ENCODE measurements at regions not wholly inside any gene's neighbourhood (a gene's known extent, or its start where the extent isn't known, plus 50 kb on each side); places are given as distances from the start of the nearest gene placed in this dataset.

- no peak for TF ChIP-seq CTCF (IDR thresholded peaks at IDR 0.05; ENCODE audit: insufficient read depth, low read length, severe bottlenecking)
- no peak for FAIRE-seq
Measured at GRCh38 chr15:29457729-29458128, 188.1 kb upstream of the NSMCE3 start.

DNA sequence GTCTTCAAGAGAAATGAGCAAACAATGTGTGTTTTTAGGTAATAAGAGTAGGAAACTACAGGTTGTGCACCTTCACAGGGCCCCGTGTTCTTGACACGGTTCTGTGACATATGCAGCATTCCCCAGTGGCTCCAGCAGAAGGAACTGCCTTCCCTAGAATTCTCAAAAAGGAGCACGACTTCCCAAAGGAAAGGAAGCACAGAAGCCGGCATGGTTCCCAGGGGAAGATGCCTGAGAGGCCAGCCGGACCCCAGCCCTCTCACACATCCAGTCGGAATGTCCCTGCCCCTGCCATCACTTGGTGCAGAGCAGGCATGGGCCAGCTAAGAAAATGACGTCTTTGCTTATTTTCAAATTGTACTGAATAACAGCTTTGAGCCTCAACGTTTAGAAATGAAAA, 187.3 kb upstream of the NSMCE3 start:
- Histone ChIP-seq H3K36me3 (ENCODE audit: control insufficient read depth, insufficient read depth, low read length) (no peaks in the 10 kb centered on the region), H3K27me3 (ENCODE audit: control insufficient read depth, insufficient read depth, low read length) (no peaks in the 10 kb centered on the region), H3K4me3 (ENCODE audit: low read depth, low read length) (no peak overlapping the region)
- no peak for TF ChIP-seq CTCF (IDR thresholded peaks at IDR 0.05; ENCODE audit: insufficient read depth, low read length, severe bottlenecking)
- no peak for DNase-seq (ENCODE audit: low read depth)
- no peak for FAIRE-seq

More at GRCh38 chr15:29457729-29458128, 188.1 kb upstream of the NSMCE3 start:
- no peak for DNase-seq (ENCODE audit: low read depth)
- no peaks in the 10 kb centered on the region for H3K27me3 ChIP-seq (ENCODE audit: control insufficient read depth, insufficient read depth, low read length)
- no peaks in the 10 kb centered on the region for H3K36me3 ChIP-seq (ENCODE audit: control insufficient read depth, insufficient read depth, low read length)
- no peak overlapping the region for H3K4me3 ChIP-seq (ENCODE audit: low read depth, low read length)

DNA sequence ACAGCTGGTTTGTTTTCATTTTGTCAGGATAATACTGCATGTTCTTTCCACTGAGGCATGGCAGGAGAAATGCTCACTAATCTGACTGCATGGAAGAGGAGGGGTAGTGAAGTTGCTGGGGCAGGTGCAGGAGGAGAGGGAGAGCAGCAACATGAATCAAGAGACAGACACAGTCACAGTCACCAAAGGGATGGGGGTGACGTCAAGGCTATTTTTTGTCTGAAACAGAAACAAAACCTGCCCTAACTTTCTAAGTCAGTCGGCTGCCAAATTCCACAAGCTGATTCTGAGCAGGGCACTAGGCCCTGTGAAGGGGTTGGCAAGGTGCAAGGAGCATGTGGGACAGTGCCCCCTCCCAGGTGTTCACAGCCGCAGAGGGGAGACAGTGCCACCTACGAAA, 186.6 kb upstream of the NSMCE3 start:
- Histone ChIP-seq H3K36me3 (ENCODE audit: control insufficient read depth, insufficient read depth, low read length) (no peaks in the 10 kb centered on the region), H3K4me3 (ENCODE audit: low read depth, low read length) (no peak overlapping the region), H3K27me3 (ENCODE audit: control insufficient read depth, insufficient read depth, low read length) (no peaks in the 10 kb centered on the region)
- no peak for DNase-seq (ENCODE audit: low read depth)
- no peak for FAIRE-seq
- no peak for TF ChIP-seq CTCF (IDR thresholded peaks at IDR 0.05; ENCODE audit: insufficient read depth, low read length, severe bottlenecking)

DNA sequence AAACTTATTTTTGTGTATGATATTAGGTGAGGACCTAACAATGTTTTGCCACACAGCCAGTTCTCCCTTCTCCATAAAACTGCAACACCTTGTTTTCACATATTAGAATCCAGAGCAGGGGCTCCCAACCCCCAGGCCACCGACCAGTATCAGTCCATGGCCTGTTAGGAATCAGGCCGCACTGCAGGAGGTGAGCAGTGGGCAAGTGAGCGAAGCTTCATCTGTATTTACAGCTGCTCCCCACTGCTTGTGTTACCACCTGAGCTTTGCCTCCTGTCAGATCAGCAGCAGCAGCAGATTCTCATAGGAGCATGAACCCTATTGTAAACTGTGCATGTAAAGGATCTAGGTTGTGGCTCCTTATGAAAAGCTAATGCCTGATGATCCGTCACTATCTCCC, 185.9 kb upstream of the NSMCE3 start:
- no peaks in the 10 kb centered on the region for H3K27me3 ChIP-seq (ENCODE audit: control insufficient read depth, insufficient read depth, low read length)
- no peak overlapping the region for H3K4me3 ChIP-seq (ENCODE audit: low read depth, low read length)
- TF ChIP-seq CTCF (IDR thresholded peaks at IDR 0.05; ENCODE audit: insufficient read depth, low read length, severe bottlenecking) = no peak
- no peaks in the 10 kb centered on the region for H3K36me3 ChIP-seq (ENCODE audit: control insufficient read depth, insufficient read depth, low read length)
- FAIRE-seq (no peak), DNase-seq (ENCODE audit: low read depth) (no peak)

DNA sequence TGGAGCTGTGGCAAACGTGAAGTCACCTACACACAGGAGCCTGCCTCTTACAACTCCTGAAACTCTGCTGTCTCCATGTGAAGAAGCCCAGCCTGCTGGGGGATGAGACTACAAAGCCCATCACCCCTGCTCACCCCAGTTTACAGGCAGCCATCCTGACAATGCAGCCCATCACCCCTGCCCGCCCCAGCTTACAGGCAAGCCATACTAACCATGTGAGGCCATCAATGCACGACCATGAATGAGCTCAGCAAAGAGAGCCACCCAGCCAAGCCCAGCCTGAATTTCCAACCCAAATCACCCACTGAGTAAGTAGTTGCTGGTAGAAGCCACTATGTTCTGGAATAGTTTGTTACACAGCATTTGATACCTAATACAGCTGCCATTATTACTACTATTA, 185.4 kb upstream of the NSMCE3 start:
- Histone ChIP-seq H3K27me3 (ENCODE audit: control insufficient read depth, insufficient read depth, low read length) (no peaks in the 10 kb centered on the region), H3K4me3 (ENCODE audit: low read depth, low read length) (no peak overlapping the region), H3K36me3 (ENCODE audit: control insufficient read depth, insufficient read depth, low read length) (no peaks in the 10 kb centered on the region)
- FAIRE-seq (no peak), DNase-seq (ENCODE audit: low read depth) (no peak)
- no peak for TF ChIP-seq CTCF (IDR thresholded peaks at IDR 0.05; ENCODE audit: insufficient read depth, low read length, severe bottlenecking)

DNA sequence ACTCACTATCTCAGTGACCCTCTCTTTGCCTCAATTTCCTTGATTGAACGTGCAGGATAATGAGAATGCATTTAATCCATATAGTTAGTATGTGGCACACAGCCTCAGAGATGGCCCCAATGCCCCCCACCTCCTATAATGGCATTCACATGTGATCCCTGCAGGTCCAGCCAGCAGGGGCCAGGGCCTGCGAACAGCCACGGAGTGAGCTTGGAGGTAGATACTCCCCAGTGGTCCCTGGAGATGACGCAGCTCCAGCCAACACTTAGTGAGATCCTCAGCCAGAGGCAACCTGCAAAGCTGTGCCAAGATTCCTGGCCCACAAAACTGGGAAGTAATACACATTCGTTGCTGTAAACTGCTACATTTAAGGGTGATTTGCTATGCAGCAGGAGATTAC, 184.9 kb upstream of the NSMCE3 start:
- Histone ChIP-seq H3K27me3 (ENCODE audit: control insufficient read depth, insufficient read depth, low read length) (no peaks in the 10 kb centered on the region), H3K36me3 (ENCODE audit: control insufficient read depth, insufficient read depth, low read length) (no peaks in the 10 kb centered on the region), H3K4me3 (ENCODE audit: low read depth, low read length) (no peak overlapping the region)
- FAIRE-seq (no peak), DNase-seq (ENCODE audit: low read depth) (no peak)
- TF ChIP-seq CTCF (IDR thresholded peaks at IDR 0.05; ENCODE audit: insufficient read depth, low read length, severe bottlenecking) = no peak
